NCI-H82 (cell line): ENCODE measurements at regions not wholly inside any gene's neighbourhood (a gene's known extent, or its start where the extent isn't known, plus 50 kb on each side); places are given as distances from the start of the nearest gene placed in this dataset.

ENCODE experiments used
- DNase-seq: peaks from one replicate; lab custom pipeline; 2025; lab: John Stamatoyannopoulos, UW

GRCh38 chr5:81914696-81915095, 57.1 kb upstream of the ATG10 start:
- no peak for DNase-seq

GRCh38 chr5:81912933-81913332, 58.9 kb upstream of the ATG10 start:
- DNase-seq: no peak

GRCh38 chr5:81909677-81910076, 62.1 kb upstream of the ATG10 start:
- no peak for DNase-seq

GRCh38 chr5:81908771-81909170, 63.1 kb upstream of the ATG10 start:
- DNase-seq: no peak

- DNase-seq: no peak
Observed at GRCh38 chr5:81908044-81908443, 63.8 kb upstream of the ATG10 start.

- DNase-seq: no peak
Observed at GRCh38 chr5:81907012-81907635, 64.7 kb upstream of the ATG10 start.

GRCh38 chr5:81906086-81906485, 65.7 kb upstream of the ATG10 start:
- DNase-seq: no peak

- DNase-seq: no peak
Observed at GRCh38 chr5:81904861-81905260, 67.0 kb upstream of the ATG10 start.

- no peak for DNase-seq
Observed at GRCh38 chr5:81904166-81904565, 67.7 kb upstream of the ATG10 start.

GRCh38 chr5:81901586-81901985, 70.2 kb upstream of the ATG10 start:
- DNase-seq: no peak

GRCh38 chr5:81899123-81899522, 72.7 kb upstream of the ATG10 start:
- DNase-seq: no peak

- no peak for DNase-seq
Observed at GRCh38 chr5:81898403-81898802, 73.4 kb upstream of the ATG10 start.

- no peak for DNase-seq
Observed at GRCh38 chr5:81896764-81897163, 75.1 kb upstream of the ATG10 start.

GRCh38 chr5:81895307-81895706, 76.5 kb upstream of the ATG10 start:
- DNase-seq: no peak

GRCh38 chr5:81893961-81894360, 77.9 kb upstream of the ATG10 start:
- no peak for DNase-seq

GRCh38 chr5:81884871-81885270, 87.0 kb upstream of the ATG10 start:
- no peak for DNase-seq

GRCh38 chr5:81883371-81883770, 88.5 kb upstream of the ATG10 start:
- DNase-seq: no peak

- DNase-seq: no peak
Observed at GRCh38 chr5:81881595-81881994, 90.2 kb upstream of the ATG10 start.

GRCh38 chr5:81879936-81880335, 91.9 kb upstream of the ATG10 start:
- no peak for DNase-seq

- DNase-seq: no peak
Observed at GRCh38 chr5:81878333-81878732, 93.5 kb upstream of the ATG10 start.

GRCh38 chr5:81866994-81867393, 104.8 kb upstream of the ATG10 start:
- no peak for DNase-seq

GRCh38 chr5:81860778-81861177, 109.9 kb upstream of the SSBP2 start:
- DNase-seq: no peak

GRCh38 chr5:81859624-81860023, 108.7 kb upstream of the SSBP2 start:
- DNase-seq: no peak
